ENCODE measurements at regions not wholly inside any gene's neighbourhood (a gene's known extent, or its start where the extent isn't known, plus 50 kb on each side); places are given as distances from the start of the nearest gene placed in this dataset.

DNA sequence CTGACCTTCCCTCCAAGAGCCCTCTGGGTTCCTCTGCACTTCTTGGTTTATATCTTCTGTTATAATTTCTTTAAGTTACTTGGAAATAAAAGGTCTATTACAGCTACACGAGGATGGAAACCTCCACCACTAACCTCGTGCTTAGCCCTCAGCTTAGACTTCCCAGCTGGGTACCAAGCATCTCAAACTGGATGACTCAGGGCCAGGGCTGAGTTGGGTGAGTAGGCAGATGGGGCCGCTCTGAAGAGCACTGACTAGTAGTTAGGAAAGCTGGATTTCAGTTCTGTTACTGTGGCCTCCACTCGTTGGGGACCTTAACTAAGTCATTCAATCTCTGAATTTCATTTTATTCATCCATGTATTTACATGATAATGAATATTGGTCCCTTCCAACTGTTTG, 1036.6 kb downstream of the IGSF11 start:
- no peak for TF ChIP-seq POLR2AphosphoS5 (IDR thresholded peaks at IDR 0.05; ENCODE audit: low read depth, low read length)
- no peak for TF ChIP-seq TAF1 (IDR thresholded peaks at IDR 0.05; ENCODE audit: borderline replicate concordance, insufficient read depth, low read length)
- TF ChIP-seq SIN3A (IDR thresholded peaks at IDR 0.05; ENCODE audit: borderline replicate concordance, insufficient read depth, low read length) = no peak
- no peak for TF ChIP-seq FOXP2 (optimal IDR thresholded peaks at IDR 0.05; ENCODE audit: borderline replicate concordance, extremely low read depth, extremely low read length, insufficient read depth)
- TF ChIP-seq, protein P1, sequence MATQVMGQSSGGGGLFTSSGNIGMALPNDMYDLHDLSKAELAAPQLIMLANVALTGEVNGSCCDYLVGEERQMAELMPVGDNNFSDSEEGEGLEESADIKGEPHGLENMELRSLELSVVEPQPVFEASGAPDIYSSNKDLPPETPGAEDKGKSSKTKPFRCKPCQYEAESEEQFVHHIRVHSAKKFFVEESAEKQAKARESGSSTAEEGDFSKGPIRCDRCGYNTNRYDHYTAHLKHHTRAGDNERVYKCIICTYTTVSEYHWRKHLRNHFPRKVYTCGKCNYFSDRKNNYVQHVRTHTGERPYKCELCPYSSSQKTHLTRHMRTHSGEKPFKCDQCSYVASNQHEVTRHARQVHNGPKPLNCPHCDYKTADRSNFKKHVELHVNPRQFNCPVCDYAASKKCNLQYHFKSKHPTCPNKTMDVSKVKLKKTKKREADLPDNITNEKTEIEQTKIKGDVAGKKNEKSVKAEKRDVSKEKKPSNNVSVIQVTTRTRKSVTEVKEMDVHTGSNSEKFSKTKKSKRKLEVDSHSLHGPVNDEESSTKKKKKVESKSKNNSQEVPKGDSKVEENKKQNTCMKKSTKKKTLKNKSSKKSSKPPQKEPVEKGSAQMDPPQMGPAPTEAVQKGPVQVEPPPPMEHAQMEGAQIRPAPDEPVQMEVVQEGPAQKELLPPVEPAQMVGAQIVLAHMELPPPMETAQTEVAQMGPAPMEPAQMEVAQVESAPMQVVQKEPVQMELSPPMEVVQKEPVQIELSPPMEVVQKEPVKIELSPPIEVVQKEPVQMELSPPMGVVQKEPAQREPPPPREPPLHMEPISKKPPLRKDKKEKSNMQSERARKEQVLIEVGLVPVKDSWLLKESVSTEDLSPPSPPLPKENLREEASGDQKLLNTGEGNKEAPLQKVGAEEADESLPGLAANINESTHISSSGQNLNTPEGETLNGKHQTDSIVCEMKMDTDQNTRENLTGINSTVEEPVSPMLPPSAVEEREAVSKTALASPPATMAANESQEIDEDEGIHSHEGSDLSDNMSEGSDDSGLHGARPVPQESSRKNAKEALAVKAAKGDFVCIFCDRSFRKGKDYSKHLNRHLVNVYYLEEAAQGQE (IDR thresholded peaks at IDR 0.05; ENCODE audit: insufficient read depth in 1 of 2, low read depth in 2 of 2, low read length in 2 of 2) = no peak

DNA sequence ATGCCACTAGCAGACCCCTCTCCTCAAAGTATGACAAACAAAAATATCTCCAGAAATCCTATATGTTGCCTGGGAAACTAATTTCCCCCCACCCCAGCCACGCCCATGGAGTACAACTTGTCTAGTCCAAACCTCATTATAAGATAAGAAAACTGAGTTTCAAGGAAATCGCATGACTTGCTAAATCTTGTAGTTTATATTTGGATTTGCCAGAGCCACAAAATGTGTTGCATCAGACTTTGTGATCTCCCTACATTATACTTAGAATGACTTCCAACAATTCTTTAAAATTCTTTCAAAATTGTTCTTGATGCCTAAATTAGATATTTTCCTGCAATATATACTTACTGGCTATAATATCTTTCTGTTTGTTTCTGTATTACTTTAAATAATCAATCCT, 1034.4 kb downstream of the IGSF11 start:
- TF ChIP-seq POLR2AphosphoS5 (IDR thresholded peaks at IDR 0.05; ENCODE audit: low read depth, low read length) (no peak), FOXP2 (optimal IDR thresholded peaks at IDR 0.05; ENCODE audit: borderline replicate concordance, extremely low read depth, extremely low read length, insufficient read depth) (no peak), SIN3A (IDR thresholded peaks at IDR 0.05; ENCODE audit: borderline replicate concordance, insufficient read depth, low read length) (no peak), TAF1 (IDR thresholded peaks at IDR 0.05; ENCODE audit: borderline replicate concordance, insufficient read depth, low read length) (no peak)
- TF ChIP-seq, protein P1 (IDR thresholded peaks at IDR 0.05; ENCODE audit: insufficient read depth in 1 of 2, low read depth in 2 of 2, low read length in 2 of 2) = no peak

DNA sequence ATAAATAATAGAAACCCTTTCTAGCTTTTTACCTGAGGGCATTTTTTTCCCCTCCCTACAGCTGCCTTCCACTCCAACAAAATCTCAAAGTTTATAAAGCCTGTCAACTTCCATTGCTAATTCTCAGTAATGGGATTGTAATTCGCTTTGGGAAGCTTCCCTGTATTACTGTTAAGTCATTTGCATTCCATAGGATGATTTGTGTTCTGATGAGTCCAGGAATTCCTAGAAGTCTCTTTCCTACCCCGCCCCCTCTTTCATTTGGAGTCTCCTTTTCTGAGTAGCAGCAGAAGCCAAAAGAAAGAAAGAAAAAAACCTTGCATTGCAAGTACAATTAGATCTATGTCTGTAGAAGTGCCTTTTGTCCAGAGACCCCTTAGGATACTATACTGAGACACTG, 1033.3 kb downstream of the IGSF11 start:
- no peak for TF ChIP-seq SIN3A (IDR thresholded peaks at IDR 0.05; ENCODE audit: borderline replicate concordance, insufficient read depth, low read length)

DNA sequence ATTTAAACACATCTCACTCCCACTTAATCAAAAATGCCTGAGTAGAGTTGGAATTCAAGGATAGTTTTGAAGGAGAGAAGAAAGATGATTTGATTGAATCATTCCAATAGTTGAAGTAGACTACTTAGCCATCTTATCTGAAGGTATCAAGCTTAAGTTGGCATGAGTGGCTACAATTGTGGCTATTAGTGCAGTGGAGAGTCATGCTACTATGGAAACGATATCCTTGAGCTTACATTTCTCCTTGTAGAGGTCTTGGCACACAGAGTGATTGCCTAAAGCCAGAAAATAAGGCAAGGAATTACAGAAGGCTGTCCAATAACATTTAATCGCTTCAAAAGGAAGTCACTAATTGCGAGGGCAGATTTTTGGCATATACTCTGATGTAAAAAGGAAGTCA, 1022.7 kb downstream of the IGSF11 start:
- TF ChIP-seq TAF1 (IDR thresholded peaks at IDR 0.05; ENCODE audit: borderline replicate concordance, insufficient read depth, low read length) (no peak), FOXP2 (optimal IDR thresholded peaks at IDR 0.05; ENCODE audit: borderline replicate concordance, extremely low read depth, extremely low read length, insufficient read depth) (no peak), SIN3A (IDR thresholded peaks at IDR 0.05; ENCODE audit: borderline replicate concordance, insufficient read depth, low read length) (no peak)
- TF ChIP-seq, protein P1 (IDR thresholded peaks at IDR 0.05; ENCODE audit: insufficient read depth in 1 of 2, low read depth in 2 of 2, low read length in 2 of 2) = no peak

DNA sequence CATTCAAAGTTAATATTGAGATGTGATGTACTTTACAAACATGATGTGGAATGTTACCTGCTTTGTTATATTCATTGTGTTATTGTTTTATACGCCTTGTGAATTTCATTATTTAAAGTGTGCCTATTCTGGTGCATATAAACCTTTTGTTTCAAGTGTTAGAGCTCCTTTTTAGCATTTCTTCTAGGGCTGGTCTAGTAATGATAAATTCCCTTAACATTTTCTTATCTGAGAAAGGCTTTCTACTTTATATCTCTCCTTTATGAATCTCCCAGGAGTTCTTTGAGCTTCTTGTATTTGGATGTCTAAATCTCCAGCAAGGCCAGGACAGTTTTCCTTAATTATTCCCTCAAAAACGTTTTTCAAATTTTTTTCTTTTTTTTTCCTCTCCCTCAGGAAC, 1005.6 kb downstream of the IGSF11 start:
- TF ChIP-seq POLR2AphosphoS5 (IDR thresholded peaks at IDR 0.05; ENCODE audit: low read depth, low read length) (no peak), SIN3A (IDR thresholded peaks at IDR 0.05; ENCODE audit: borderline replicate concordance, insufficient read depth, low read length) (no peak), FOXP2 (optimal IDR thresholded peaks at IDR 0.05; ENCODE audit: borderline replicate concordance, extremely low read depth, extremely low read length, insufficient read depth) (no peak), TAF1 (IDR thresholded peaks at IDR 0.05; ENCODE audit: borderline replicate concordance, insufficient read depth, low read length) (no peak)
- TF ChIP-seq, protein P1 (IDR thresholded peaks at IDR 0.05; ENCODE audit: insufficient read depth in 1 of 2, low read depth in 2 of 2, low read length in 2 of 2) = no peak

Data from PFSK-1 (cell line).